NB4 (cell line): ENCODE measurements at regions not wholly inside any gene's neighbourhood (a gene's known extent, or its start where the extent isn't known, plus 50 kb on each side); places are given as distances from the start of the nearest gene placed in this dataset.

ENCODE experiments used
- DNase-seq: peaks from one replicate; pipeline ENCODE4 v3.0.0; 2010; ENCODE audit warnings: low read depth
- H3K4me3 ChIP-seq: one replicate; pipeline ENCODE4 v1.5.1; 2011; ENCODE audit warnings: mild to moderate bottlenecking, low read depth, low read length, moderate library complexity
- MYC ChIP-seq: IDR thresholded peaks from 2 replicates; pipeline ENCODE4 v1.6.1; 2011; ENCODE audit warnings: low read depth, low read length
- POLR2A ChIP-seq: IDR thresholded peaks from 2 replicates; pipeline ENCODE4 v1.6.1; 2011; ENCODE audit warnings: mild to moderate bottlenecking; ENCODE audit not compliant: insufficient read length; ENCODE audit errors: extremely low read depth
- TF ChIP-seq, protein P1 (sequence below): IDR thresholded peaks from one replicate; pipeline ENCODE4 v1.5.1; 2012; ENCODE audit warnings: low read depth, low read length
- TF ChIP-seq, protein P2 (sequence below): IDR thresholded peaks from 2 replicates; pipeline ENCODE4 v1.6.1; 2011; ENCODE audit warnings: low read depth, low read length

- DNase-seq = no peak
- no peak overlapping the region for H3K4me3 ChIP-seq
- TF ChIP-seq MYC (no peak), POLR2A (no peak)
- TF ChIP-seq, protein P1, sequence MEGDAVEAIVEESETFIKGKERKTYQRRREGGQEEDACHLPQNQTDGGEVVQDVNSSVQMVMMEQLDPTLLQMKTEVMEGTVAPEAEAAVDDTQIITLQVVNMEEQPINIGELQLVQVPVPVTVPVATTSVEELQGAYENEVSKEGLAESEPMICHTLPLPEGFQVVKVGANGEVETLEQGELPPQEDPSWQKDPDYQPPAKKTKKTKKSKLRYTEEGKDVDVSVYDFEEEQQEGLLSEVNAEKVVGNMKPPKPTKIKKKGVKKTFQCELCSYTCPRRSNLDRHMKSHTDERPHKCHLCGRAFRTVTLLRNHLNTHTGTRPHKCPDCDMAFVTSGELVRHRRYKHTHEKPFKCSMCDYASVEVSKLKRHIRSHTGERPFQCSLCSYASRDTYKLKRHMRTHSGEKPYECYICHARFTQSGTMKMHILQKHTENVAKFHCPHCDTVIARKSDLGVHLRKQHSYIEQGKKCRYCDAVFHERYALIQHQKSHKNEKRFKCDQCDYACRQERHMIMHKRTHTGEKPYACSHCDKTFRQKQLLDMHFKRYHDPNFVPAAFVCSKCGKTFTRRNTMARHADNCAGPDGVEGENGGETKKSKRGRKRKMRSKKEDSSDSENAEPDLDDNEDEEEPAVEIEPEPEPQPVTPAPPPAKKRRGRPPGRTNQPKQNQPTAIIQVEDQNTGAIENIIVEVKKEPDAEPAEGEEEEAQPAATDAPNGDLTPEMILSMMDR = no peak
These were observed 554.3 kb upstream of the CHRM3 start for GRCh38 chr1:238832106-238832505.

GRCh38 chr1:238830036-238830611, 556.2 kb upstream of the CHRM3 start:
- no peak overlapping the region for H3K4me3 ChIP-seq
- DNase-seq = no peak
- TF ChIP-seq, protein P1 = no peak
- no peak for TF ChIP-seq MYC
- TF ChIP-seq, protein P2, sequence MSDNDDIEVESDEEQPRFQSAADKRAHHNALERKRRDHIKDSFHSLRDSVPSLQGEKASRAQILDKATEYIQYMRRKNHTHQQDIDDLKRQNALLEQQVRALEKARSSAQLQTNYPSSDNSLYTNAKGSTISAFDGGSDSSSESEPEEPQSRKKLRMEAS = no peak
- no peak for TF ChIP-seq POLR2A

DNA sequence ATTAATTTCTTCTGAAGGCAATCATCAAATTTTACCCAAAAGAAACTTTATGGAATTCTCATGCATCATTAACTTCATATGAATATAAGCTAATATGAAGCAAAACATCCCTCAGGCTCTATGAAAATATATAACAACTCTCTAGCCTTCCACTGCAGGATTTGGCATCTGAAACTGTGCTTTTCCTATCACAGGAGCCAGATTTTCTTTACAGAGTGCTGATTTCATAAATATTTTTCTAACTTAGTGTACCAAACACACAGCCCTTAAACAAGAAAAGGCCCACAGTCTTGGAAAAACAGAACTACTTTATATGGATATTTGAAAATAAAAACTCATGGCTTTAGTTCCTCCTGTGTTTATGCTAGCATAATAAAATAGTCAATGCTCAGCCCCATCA, 559.5 kb upstream of the CHRM3 start:
- TF ChIP-seq, protein P2 = no peak
- TF ChIP-seq POLR2A (no peak), MYC (no peak)
- TF ChIP-seq, protein P1 = no peak
- no peak overlapping the region for H3K4me3 ChIP-seq
- no peak for DNase-seq

- TF ChIP-seq POLR2A = no peak
- TF ChIP-seq, protein P2 = no peak
- TF ChIP-seq, protein P1 = no peak
- TF ChIP-seq MYC = no peak
- no peak for DNase-seq
- no peak overlapping the region for H3K4me3 ChIP-seq
These were observed 563.0 kb upstream of the CHRM3 start for GRCh38 chr1:238823416-238823815.

DNA sequence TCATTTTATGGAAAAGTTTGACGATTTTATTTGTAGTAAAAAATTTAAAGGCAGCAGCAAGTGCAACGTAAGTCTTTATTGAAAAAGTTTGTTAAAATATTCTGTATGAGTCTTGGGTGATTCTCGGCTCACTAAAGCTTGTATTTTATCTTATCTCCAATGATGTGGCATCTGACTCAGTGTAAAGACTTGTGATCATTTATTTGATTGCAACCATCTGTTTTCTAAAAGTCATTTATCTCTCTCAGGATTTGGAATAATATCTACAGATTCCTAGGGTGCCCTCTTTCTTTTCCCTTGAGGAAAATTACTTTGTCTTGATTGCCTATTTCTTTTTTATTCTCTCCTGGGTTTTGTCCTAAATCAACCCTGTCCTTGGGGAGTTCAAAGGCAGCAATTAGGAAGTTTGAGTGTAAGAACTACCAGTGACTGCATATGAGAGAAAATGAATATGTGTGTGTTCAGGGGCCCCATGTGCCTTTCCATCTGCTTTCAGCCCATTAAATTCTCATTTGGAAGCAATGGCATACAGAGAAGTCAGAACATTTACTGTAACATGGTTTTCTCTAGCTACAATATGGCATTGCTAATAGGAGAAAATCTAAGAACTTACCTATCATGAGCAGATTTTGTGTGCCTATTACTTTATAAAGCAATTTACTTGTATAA, 575.0 kb upstream of the CHRM3 start:
- no peak for DNase-seq
- TF ChIP-seq POLR2A = no peak
- TF ChIP-seq, protein P1 = no peak
- TF ChIP-seq, protein P2 = no peak
- no peak for TF ChIP-seq MYC
- H3K4me3 ChIP-seq = no peak overlapping the region

GRCh38 chr1:238790882-238791281, 595.5 kb upstream of the CHRM3 start:
- TF ChIP-seq POLR2A = no peak
- TF ChIP-seq, protein P2 = no peak
- TF ChIP-seq MYC = no peak
- TF ChIP-seq, protein P1 = no peak
- DNase-seq = no peak
- H3K4me3 ChIP-seq = no peak overlapping the region
